H1 (cell line): ENCODE measurements at regions not wholly inside any gene's neighbourhood (a gene's known extent, or its start where the extent isn't known, plus 50 kb on each side); places are given as distances from the start of the nearest gene placed in this dataset.

Experiments used
- CTCF ChIA-PET: fragments of 300-600 bp; sonication (Branson Sonifier 250); formaldehyde crosslinking; loops from one replicate; lab custom pipeline; 2021; ENCODE audit not compliant: partially characterized antibody; lab: Charles Lee
- POLR2A ChIA-PET: fragments of 300-600 bp; sonication (Branson Sonifier 250); formaldehyde crosslinking; loops from one replicate; lab custom pipeline; 2021; ENCODE audit warnings: inconsistent platforms; ENCODE audit not compliant: partially characterized antibody; lab: Charles Lee
- DNase-seq, 2 experiments: peaks; one replicate each; pipeline versions ENCODE4 v3.0.0 to v3.0.0-alpha.2; 2010 to 2022; ENCODE audit warnings: low spot score in 2 of 2, low read depth in 1 of 2, mixed read lengths in 1 of 2
- FAIRE-seq: peaks from 2 replicates; lab custom pipeline; 2011; peaks lifted over from hg19 to GRCh38; lab: Jason Lieb, UNC
- H2AFZ ChIP-seq: 2 replicates; pipeline ENCODE4 v1.8.1; 2012; ENCODE audit warnings: low read length, inconsistent platforms
- H2AK5ac ChIP-seq: 2 replicates; pipeline ENCODE4 v1.6.1; 2013; ENCODE audit warnings: low read depth, low read length
- H2BK120ac ChIP-seq: replicated peaks from 2 replicates; pipeline ENCODE3; 2013; ENCODE audit warnings: low read depth, low read length, inconsistent platforms
- H2BK12ac ChIP-seq: 2 replicates; pipeline ENCODE4 v1.6.1; 2013; ENCODE audit warnings: low read depth, low read length
- H2BK15ac ChIP-seq: 2 replicates; pipeline ENCODE4 v1.6.1; 2013; ENCODE audit warnings: low read length
- H2BK20ac ChIP-seq: 2 replicates; pipeline ENCODE4 v1.6.1; 2013; ENCODE audit warnings: low read length
- H2BK5ac ChIP-seq: 2 replicates; pipeline ENCODE4 v1.6.1; 2013; ENCODE audit warnings: low read depth, low read length
- H3K14ac ChIP-seq: 2 replicates; pipeline ENCODE4 v1.6.1; 2013; ENCODE audit warnings: inconsistent platforms; ENCODE audit not compliant: insufficient read length
- H3K18ac ChIP-seq: 2 replicates; pipeline ENCODE4 v1.6.1; 2013; ENCODE audit warnings: low read length; ENCODE audit errors: extremely low read depth
- H3K23ac ChIP-seq: 2 replicates; pipeline ENCODE4 v1.6.1; 2013; ENCODE audit warnings: inconsistent platforms; ENCODE audit not compliant: insufficient read length
- H3K23me2 ChIP-seq: 2 replicates; pipeline ENCODE4 v1.6.1; 2013; ENCODE audit warnings: low read depth, low read length
- H3K27ac ChIP-seq: 2 replicates; pipeline ENCODE4 v1.6.1; 2011; ENCODE audit warnings: low read depth, low read length, inconsistent platforms
- H3K27me3 ChIP-seq, 4 experiments: replicated peaks in 1 of 4; 1 replicate in 1 of 4; 2 replicates in 3 of 4; pipeline versions ENCODE4 v1.6.1 to v1.8.1; 2011 to 2013; ENCODE audit warnings: low read length in 3 of 4, mild to moderate bottlenecking in 3 of 4, inconsistent platforms in 2 of 4, mixed read lengths in 2 of 4, moderate library complexity in 1 of 4; ENCODE audit not compliant: control insufficient read depth in 3 of 4, insufficient read depth in 3 of 4; ENCODE audit errors: extremely low read depth in 1 of 4
- H3K36me3 ChIP-seq, 4 experiments: 2 replicates each; pipeline versions ENCODE4 v1.6.1 to v1.8.1; 2011 to 2013; ENCODE audit warnings: mild to moderate bottlenecking in 4 of 4, low read length in 3 of 4, moderate library complexity in 2 of 4, control low read depth in 1 of 4, inconsistent platforms in 1 of 4; ENCODE audit not compliant: insufficient read depth in 4 of 4, control insufficient read depth in 2 of 4
- H3K4ac ChIP-seq: replicated peaks from 2 replicates; pipeline ENCODE3; 2013; ENCODE audit warnings: low read length, low read depth, mixed read lengths, inconsistent platforms; ENCODE audit not compliant: insufficient read length
- H3K4me1 ChIP-seq, 4 experiments: replicated peaks in 1 of 4; 1 replicate in 1 of 4; 2 replicates in 3 of 4; pipeline versions ENCODE4 v1.6.1 to v1.8.1; 2011 to 2013; ENCODE audit warnings: low read length in 3 of 4, inconsistent platforms in 2 of 4, mixed read lengths in 1 of 4; ENCODE audit not compliant: insufficient read depth in 4 of 4, control insufficient read depth in 3 of 4
- H3K4me2 ChIP-seq, 2 experiments: 2 replicates each; pipeline versions ENCODE4 v1.6.1 to v1.8.1; 2011 to 2013; ENCODE audit warnings: low read depth in 2 of 2, low read length in 2 of 2, control low read depth in 1 of 2, inconsistent platforms in 1 of 2, mild to moderate bottlenecking in 1 of 2; ENCODE audit not compliant: insufficient read depth in 1 of 2
- H3K4me3 ChIP-seq, 4 experiments: fragments of 200-600, 300-600 bp in 1 of 4; sonication (generic), shearing (Covaris generic), sonication (Bioruptor Twin) in 1 of 4; 2 replicates each; pipeline versions ENCODE4 v1.5.1 to v1.8.1; 2011 to 2016; ENCODE audit warnings: low read length in 4 of 4, low read depth in 3 of 4, control low read depth in 2 of 4, inconsistent platforms in 2 of 4, mild to moderate bottlenecking in 2 of 4, mixed read lengths in 1 of 4, moderate library complexity in 1 of 4; ENCODE audit not compliant: insufficient read depth in 2 of 4; ENCODE audit errors: extremely low read depth in 1 of 4
- H3K56ac ChIP-seq: replicated peaks from 2 replicates; pipeline ENCODE3; 2013; ENCODE audit warnings: low read depth, mild to moderate bottlenecking, mixed read lengths, low read length, inconsistent platforms; ENCODE audit not compliant: insufficient read length
- H3K79me1 ChIP-seq: 2 replicates; pipeline ENCODE4 v1.6.1; 2013; ENCODE audit warnings: low read depth, low read length, control low read depth
- H3K79me2 ChIP-seq, 2 experiments: 2 replicates each; pipeline versions ENCODE4 v1.6.1 to v1.8.1; 2012 to 2013; ENCODE audit warnings: low read length in 2 of 2, mild to moderate bottlenecking in 2 of 2, inconsistent platforms in 1 of 2; ENCODE audit not compliant: insufficient read depth in 2 of 2, control insufficient read depth in 1 of 2
- H3K9ac ChIP-seq, 4 experiments: replicated peaks in 1 of 4; 1 replicate in 1 of 4; 2 replicates in 3 of 4; pipeline versions ENCODE4 v1.6.1 to v1.8.1; 2011 to 2013; ENCODE audit warnings: low read depth in 3 of 4, low read length in 3 of 4, control low read depth in 2 of 4, mild to moderate bottlenecking in 2 of 4, moderate library complexity in 2 of 4, inconsistent platforms in 1 of 4; ENCODE audit errors: extremely low read depth in 1 of 4
- H3K9me3 ChIP-seq, 2 experiments: 2 replicates each; pipeline versions ENCODE4 v1.6.1 to v1.8.1; 2012 to 2013; ENCODE audit warnings: mild to moderate bottlenecking in 2 of 2, moderate library complexity in 2 of 2, control low read depth in 1 of 2, inconsistent platforms in 1 of 2, low read depth in 1 of 2, low read length in 1 of 2, mixed read lengths in 1 of 2; ENCODE audit not compliant: insufficient read depth in 2 of 2
- H4K20me1 ChIP-seq, 2 experiments: replicated peaks in 1 of 2; 2 replicates each; pipeline versions ENCODE3 to v1.8.1; 2011 to 2013; ENCODE audit warnings: inconsistent platforms in 2 of 2, low read length in 2 of 2, mild to moderate bottlenecking in 1 of 2; ENCODE audit not compliant: insufficient read depth in 2 of 2, control insufficient read depth in 1 of 2
- H4K5ac ChIP-seq: 2 replicates; pipeline ENCODE4 v1.6.1; 2013; ENCODE audit warnings: low read length, low read depth, mixed read lengths, inconsistent platforms; ENCODE audit not compliant: insufficient read length
- H4K8ac ChIP-seq: 2 replicates; pipeline ENCODE4 v1.8.0; 2013; ENCODE audit warnings: mild to moderate bottlenecking, moderate library complexity, low read length, inconsistent platforms; ENCODE audit not compliant: insufficient read depth; ENCODE audit errors: extremely low read depth
- H4K91ac ChIP-seq: replicated peaks from 2 replicates; pipeline ENCODE3; 2013; ENCODE audit warnings: low read length, mixed read lengths, inconsistent platforms; ENCODE audit not compliant: insufficient read length
- NANOG ChIP-seq: IDR thresholded peaks from 2 replicates; pipeline ENCODE4 v1.6.1; 2011; ENCODE audit warnings: low read length, low read depth, mild to moderate bottlenecking, inconsistent platforms; ENCODE audit not compliant: insufficient read depth, poor library complexity, severe bottlenecking
- SIN3A ChIP-seq, 2 experiments: IDR thresholded peaks in 1 of 2; conservative IDR thresholded peaks in 1 of 2; 2 replicates each; pipeline ENCODE4 v1.6.1; 2011 to 2012; ENCODE audit warnings: low read length in 2 of 2, improper control_type of control experiment in 1 of 2, low read depth in 1 of 2, mild to moderate bottlenecking in 1 of 2
- WGBS, 2 experiments: shearing (Covaris generic) in 1 of 2; methylation state at CpG; one replicate each; pipeline versions ENCODE4 v1.1.6 to v1.1.7; 2013 to 2015; ENCODE audit warnings: low lambda C conversion rate in 2 of 2, mixed read lengths in 2 of 2, inconsistent platforms in 1 of 2, low coverage in 1 of 2, missing lambda C conversion rate in 1 of 2; ENCODE audit not compliant: insufficient replicate concordance in 2 of 2, insufficient coverage in 1 of 2, insufficient read length in 1 of 2; ENCODE audit errors: extremely low coverage in 1 of 2, missing lambda C conversion rate in 1 of 2; 5-methylcytosine and 5-hydroxymethylcytosine counted together

DNA sequence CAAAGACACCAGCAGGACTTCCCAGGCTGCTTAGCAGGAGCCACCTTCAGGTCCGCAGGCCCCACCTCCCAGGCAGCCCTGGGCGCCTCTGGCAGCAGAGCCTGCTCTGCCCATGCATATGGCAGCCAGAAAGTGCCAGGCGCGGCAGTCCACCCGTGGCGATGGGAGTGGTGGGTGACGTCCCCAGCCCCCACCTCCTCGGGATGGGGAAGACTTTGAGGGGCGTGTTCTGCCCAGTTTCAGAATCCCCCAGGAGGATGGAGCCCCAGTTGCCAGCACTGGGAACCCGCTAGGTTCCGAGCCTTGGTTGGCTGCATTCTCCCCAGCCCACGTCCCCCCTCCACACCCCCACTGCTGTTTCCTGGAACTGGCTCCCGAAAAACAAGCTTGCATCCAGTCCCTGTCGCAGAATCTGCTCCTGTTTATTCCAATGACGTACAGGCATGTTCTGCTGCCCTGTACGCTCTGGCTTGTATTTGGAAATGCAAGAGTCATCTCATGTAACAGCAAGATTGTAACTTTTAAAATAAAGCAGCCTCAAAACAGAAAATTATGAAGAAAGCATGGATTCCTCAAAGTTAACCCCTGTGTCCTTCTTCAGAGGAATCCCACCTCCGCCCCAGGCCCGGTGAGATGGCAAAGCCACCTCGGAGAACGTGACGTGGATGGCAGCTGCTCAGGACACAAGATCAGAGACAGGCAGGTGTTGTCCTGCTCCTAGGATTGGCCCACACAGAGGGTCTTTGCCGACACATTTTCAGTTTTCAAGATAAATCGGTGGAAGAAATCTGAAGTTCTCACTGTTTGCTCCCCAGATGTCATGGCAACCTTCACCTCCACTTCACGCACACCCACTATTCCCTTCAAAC lies 87.8 kb upstream of the PPP2R2D start:
- CTCF ChIA-PET, result interaction anchor here (1.0 kb wide), 1 partner anchor 243 kb away, joined by 3 read pairs; no protein-coding TSS in a partner anchor
- Histone ChIP-seq H3K9ac (no peak overlapping the region), H2BK15ac (no peak overlapping the region), H3K27me3 (no peaks in the 10 kb centered on the region), H2BK120ac (no peak overlapping the region), H4K5ac (no peak overlapping the region), H3K23me2 (no peaks in the 10 kb centered on the region; the same call in 1 of the 2 replicates), H3K79me2 (no peaks in the 10 kb centered on the region), H3K9me3 (no peaks in the 10 kb centered on the region), H3K14ac (no peak overlapping the region), H3K56ac (no peak overlapping the region), H2BK12ac (no peak overlapping the region), H3K4me1 (peaks cover 0 to 2% (median 0%) of the 10 kb centered on the region in 4 experiments; a peak in 1 of 7 replicates), H3K18ac (no peak overlapping the region), H4K91ac (no peak overlapping the region), H3K36me3 (no peaks in the 10 kb centered on the region), H3K23ac (no peak overlapping the region), H3K4me2 (no peak overlapping the region), H4K8ac (no peak overlapping the region), H3K4me3 (no peak overlapping the region), H4K20me1 (peaks cover 0 to 2% of the 10 kb centered on the region in 2 experiments), H2BK20ac (no peak overlapping the region), H2BK5ac (no peak overlapping the region), H3K4ac (no peak overlapping the region), H3K79me1 (no peaks in the 10 kb centered on the region), H2AK5ac (no peak overlapping the region), H2AFZ (no peak overlapping the region), H3K27ac (no peak overlapping the region)
- no peak for FAIRE-seq
- DNase-seq, result no peak
- no peak for TF ChIP-seq NANOG
- no peak for TF ChIP-seq SIN3A (conservative IDR thresholded peaks at IDR 0.05 in 1 of 2, IDR thresholded peaks at IDR 0.05 in 1 of 2; ENCODE audit: low read depth in 1 of 2, low read length in 2 of 2)
- POLR2A ChIA-PET, result no interaction called here
- WGBS, 2 experiments, result 88% methylated on average over 21 of the region's 24 CpGs; no CpG with 5 or more reads in 1 of the 2 experiments
